WTC11 (cell line): ENCODE measurements at regions not wholly inside any gene's neighbourhood (a gene's known extent, or its start where the extent isn't known, plus 50 kb on each side); places are given as distances from the start of the nearest gene placed in this dataset.

Experiments
- ATAC-seq: fragments of 200-7000 bp; cut with Tn5 transposase; 2 replicates; pipeline ENCODE4 v1.10.0; 2021; ENCODE audit warnings: mild to moderate bottlenecking, moderate library complexity
- CTCF ChIA-PET: fragments of 300-600 bp; sonication (Branson Sonifier 250); formaldehyde crosslinking; loops from one replicate; lab custom pipeline; 2021; ENCODE audit warnings: antibody characterized with exemption; lab: Charles Lee
- POLR2A ChIA-PET: fragments of 350-600 bp; sonication (Branson Sonifier 250); formaldehyde crosslinking; loops from one replicate; lab custom pipeline; 2021; ENCODE audit warnings: antibody characterized with exemption; lab: Charles Lee
- DNase-seq: peaks from one replicate; pipeline ENCODE4 v3.0.0; 2021; ENCODE audit warnings: low spot score
- H3K27ac Mint-ChIP-seq: 2 replicates; pipeline ENCODE4 v1.8.0; 2021; ENCODE audit warnings: mixed read lengths
- H3K27me3 Mint-ChIP-seq: 2 replicates; pipeline ENCODE4 v1.8.0; 2021; ENCODE audit warnings: low read depth, mild to moderate bottlenecking, moderate library complexity, mixed read lengths
- H3K36me3 Mint-ChIP-seq: 2 replicates; pipeline ENCODE4 v1.8.0; 2021; ENCODE audit warnings: mixed read lengths
- H3K4me1 Mint-ChIP-seq: 2 replicates; pipeline ENCODE4 v1.8.0; 2022; ENCODE audit warnings: mixed read lengths
- H3K4me3 Mint-ChIP-seq: 2 replicates; pipeline ENCODE4 v1.8.0; 2021; ENCODE audit warnings: mild to moderate bottlenecking, moderate library complexity, mixed read lengths
- H3K9me3 Mint-ChIP-seq: 2 replicates; pipeline ENCODE4 v1.8.0; 2021; ENCODE audit warnings: mixed read lengths
- AR ChIP-seq: fragments of 250-450 bp; sonication (Bioruptor Pico); IDR thresholded peaks from 2 replicates; pipeline ENCODE4 v1.9.0; 2021; ENCODE audit warnings: mild to moderate bottlenecking
- CREM ChIP-seq: sonication (generic); formaldehyde crosslinking; IDR thresholded peaks from 2 replicates; pipeline ENCODE4 v1.8.1; 2022; ENCODE audit warnings: mild to moderate bottlenecking, missing genetic modification reagents, moderate library complexity
- ESRRA ChIP-seq: sonication (generic); formaldehyde crosslinking; IDR thresholded peaks from 2 replicates; pipeline ENCODE4 v1.8.1; 2022; ENCODE audit warnings: mild to moderate bottlenecking, missing genetic modification reagents, borderline replicate concordance
- FOXK1 ChIP-seq: sonication (generic); formaldehyde crosslinking; IDR thresholded peaks from 2 replicates; pipeline ENCODE4 v1.8.0; 2022; ENCODE audit warnings: mild to moderate bottlenecking, moderate library complexity, missing genetic modification reagents
- GRHL2 ChIP-seq: fragments of 250-450 bp; sonication (Bioruptor Pico); IDR thresholded peaks from 2 replicates; pipeline ENCODE4 v1.8.0; 2022; ENCODE audit warnings: mild to moderate bottlenecking, moderate library complexity; ENCODE audit not compliant: insufficient replicate concordance, severe bottlenecking
- KAT7 ChIP-seq: sonication (generic); formaldehyde crosslinking; IDR thresholded peaks from 2 replicates; pipeline ENCODE4 v1.8.1; 2023; ENCODE audit warnings: missing genetic modification reagents, mild to moderate bottlenecking, borderline replicate concordance
- MYBL2 ChIP-seq: sonication (generic); formaldehyde crosslinking; IDR thresholded peaks from 2 replicates; pipeline ENCODE4 v1.8.1; 2023; ENCODE audit warnings: mild to moderate bottlenecking, moderate library complexity, missing genetic modification reagents
- PREB ChIP-seq: sonication (generic); formaldehyde crosslinking; IDR thresholded peaks from 2 replicates; pipeline ENCODE4 v1.8.1; 2022; ENCODE audit warnings: mild to moderate bottlenecking, missing genetic modification reagents, moderate library complexity, borderline replicate concordance
- PRRX2 ChIP-seq: fragments of 250-450 bp; sonication (Bioruptor Pico); IDR thresholded peaks from 2 replicates; pipeline ENCODE4 v1.8.0; 2021; ENCODE audit warnings: mild to moderate bottlenecking
- RELA ChIP-seq: sonication (generic); formaldehyde crosslinking; IDR thresholded peaks from 2 replicates; pipeline ENCODE4 v1.8.1; 2022; ENCODE audit warnings: missing genetic modification reagents, mild to moderate bottlenecking, borderline replicate concordance
- SMAD3 ChIP-seq: sonication (generic); formaldehyde crosslinking; IDR thresholded peaks from 2 replicates; pipeline ENCODE4 v1.8.0; 2022; ENCODE audit warnings: missing genetic modification reagents, mild to moderate bottlenecking, borderline replicate concordance
- TCF7 ChIP-seq: sonication (generic); formaldehyde crosslinking; IDR thresholded peaks from 2 replicates; pipeline ENCODE4 v1.8.0; 2022; ENCODE audit warnings: mild to moderate bottlenecking, low read depth, missing genetic modification reagents, moderate library complexity
- USF1 ChIP-seq: sonication (generic); formaldehyde crosslinking; IDR thresholded peaks from 2 replicates; pipeline ENCODE4 v1.8.0; 2022; ENCODE audit warnings: mild to moderate bottlenecking, missing genetic modification reagents
- ZNF121 ChIP-seq: sonication (generic); formaldehyde crosslinking; IDR thresholded peaks from 2 replicates; pipeline ENCODE4 v1.8.0; 2023; ENCODE audit warnings: missing genetic modification reagents
- ZNF232 ChIP-seq: sonication (generic); formaldehyde crosslinking; IDR thresholded peaks from 2 replicates; pipeline ENCODE4 v1.8.0; 2022; ENCODE audit warnings: mild to moderate bottlenecking, missing genetic modification reagents
- ZNF423 ChIP-seq: fragments of 250-450 bp; sonication (Bioruptor Pico); IDR thresholded peaks from 2 replicates; pipeline ENCODE4 v2.1.2; 2022; ENCODE audit warnings: mild to moderate bottlenecking, moderate library complexity
- TF ChIP-seq, protein P1 (sequence below): sonication (generic); formaldehyde crosslinking; IDR thresholded peaks from 2 replicates; pipeline ENCODE4 v1.8.1; 2023; ENCODE audit warnings: mild to moderate bottlenecking, missing genetic modification reagents
- TF ChIP-seq, protein P2 (sequence below): fragments of 250-450 bp; sonication (Bioruptor Pico); IDR thresholded peaks from 2 replicates; pipeline ENCODE4 v1.9.0; 2021; ENCODE audit warnings: mild to moderate bottlenecking
- TF ChIP-seq, protein P3 (sequence below): fragments of 250-450 bp; sonication (Bioruptor Pico); IDR thresholded peaks from 2 replicates; pipeline ENCODE4 v1.8.0; 2021; ENCODE audit warnings: mild to moderate bottlenecking
- TF ChIP-seq, protein P4 (sequence below): sonication (generic); formaldehyde crosslinking; IDR thresholded peaks from 2 replicates; pipeline ENCODE4 v1.8.0; 2023; ENCODE audit warnings: missing genetic modification reagents

GRCh38 chr4:20538905-20539304 is 161.4 kb upstream of the PACRGL start:
- no peak for DNase-seq
- POLR2A ChIA-PET, result no interaction called here
- Mint-ChIP-seq H3K9me3 (no peaks in the 10 kb centered on the region), H3K36me3 (no peaks in the 10 kb centered on the region), H3K4me1 (no peaks in the 10 kb centered on the region), H3K27me3 (no peaks in the 10 kb centered on the region), H3K4me3 (no peak overlapping the region)
- CTCF ChIA-PET, result no interaction called here
- ATAC-seq, result no peak
- TF ChIP-seq CREM (CRISPR knock-in tag), result no peak
- no peak for TF ChIP-seq ZNF232 (CRISPR knock-in tag)
- TF ChIP-seq SMAD3, result no peak
- TF ChIP-seq, protein P1, sequence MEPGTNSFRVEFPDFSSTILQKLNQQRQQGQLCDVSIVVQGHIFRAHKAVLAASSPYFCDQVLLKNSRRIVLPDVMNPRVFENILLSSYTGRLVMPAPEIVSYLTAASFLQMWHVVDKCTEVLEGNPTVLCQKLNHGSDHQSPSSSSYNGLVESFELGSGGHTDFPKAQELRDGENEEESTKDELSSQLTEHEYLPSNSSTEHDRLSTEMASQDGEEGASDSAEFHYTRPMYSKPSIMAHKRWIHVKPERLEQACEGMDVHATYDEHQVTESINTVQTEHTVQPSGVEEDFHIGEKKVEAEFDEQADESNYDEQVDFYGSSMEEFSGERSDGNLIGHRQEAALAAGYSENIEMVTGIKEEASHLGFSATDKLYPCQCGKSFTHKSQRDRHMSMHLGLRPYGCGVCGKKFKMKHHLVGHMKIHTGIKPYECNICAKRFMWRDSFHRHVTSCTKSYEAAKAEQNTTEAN (CRISPR knock-in tag), result no peak
- TF ChIP-seq KAT7 (CRISPR knock-in tag), result no peak
- no peak for TF ChIP-seq ZNF121 (CRISPR knock-in tag)
- TF ChIP-seq, protein P2, sequence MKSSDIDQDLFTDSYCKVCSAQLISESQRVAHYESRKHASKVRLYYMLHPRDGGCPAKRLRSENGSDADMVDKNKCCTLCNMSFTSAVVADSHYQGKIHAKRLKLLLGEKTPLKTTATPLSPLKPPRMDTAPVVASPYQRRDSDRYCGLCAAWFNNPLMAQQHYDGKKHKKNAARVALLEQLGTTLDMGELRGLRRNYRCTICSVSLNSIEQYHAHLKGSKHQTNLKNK (CRISPR knock-in tag), result no peak
- TF ChIP-seq, all 79 proteins: peak for 0
- H3K27ac Mint-ChIP-seq, result no peak overlapping the region

GRCh38 chr4:20543131-20543530 is 157.1 kb upstream of the PACRGL start:
- TF ChIP-seq, protein P3, sequence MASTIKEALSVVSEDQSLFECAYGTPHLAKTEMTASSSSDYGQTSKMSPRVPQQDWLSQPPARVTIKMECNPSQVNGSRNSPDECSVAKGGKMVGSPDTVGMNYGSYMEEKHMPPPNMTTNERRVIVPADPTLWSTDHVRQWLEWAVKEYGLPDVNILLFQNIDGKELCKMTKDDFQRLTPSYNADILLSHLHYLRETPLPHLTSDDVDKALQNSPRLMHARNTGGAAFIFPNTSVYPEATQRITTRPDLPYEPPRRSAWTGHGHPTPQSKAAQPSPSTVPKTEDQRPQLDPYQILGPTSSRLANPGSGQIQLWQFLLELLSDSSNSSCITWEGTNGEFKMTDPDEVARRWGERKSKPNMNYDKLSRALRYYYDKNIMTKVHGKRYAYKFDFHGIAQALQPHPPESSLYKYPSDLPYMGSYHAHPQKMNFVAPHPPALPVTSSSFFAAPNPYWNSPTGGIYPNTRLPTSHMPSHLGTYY (CRISPR knock-in tag), result no peak
- TF ChIP-seq AR (CRISPR knock-in tag) (no peak), TCF7 (CRISPR knock-in tag) (no peak), PREB (no peak), FOXK1 (no peak), RELA (CRISPR knock-in tag) (no peak), PRRX2 (no peak), MYBL2 (CRISPR knock-in tag) (no peak), ESRRA (CRISPR knock-in tag) (no peak), GRHL2 (CRISPR knock-in tag) (no peak), USF1 (CRISPR knock-in tag) (no peak), ZNF423 (CRISPR knock-in tag) (no peak)
- TF ChIP-seq, protein P4, sequence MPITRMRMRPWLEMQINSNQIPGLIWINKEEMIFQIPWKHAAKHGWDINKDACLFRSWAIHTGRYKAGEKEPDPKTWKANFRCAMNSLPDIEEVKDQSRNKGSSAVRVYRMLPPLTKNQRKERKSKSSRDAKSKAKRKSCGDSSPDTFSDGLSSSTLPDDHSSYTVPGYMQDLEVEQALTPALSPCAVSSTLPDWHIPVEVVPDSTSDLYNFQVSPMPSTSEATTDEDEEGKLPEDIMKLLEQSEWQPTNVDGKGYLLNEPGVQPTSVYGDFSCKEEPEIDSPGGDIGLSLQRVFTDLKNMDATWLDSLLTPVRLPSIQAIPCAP (CRISPR knock-in tag), result no peak
- DNase-seq (no peak), ATAC-seq (no peak)
- ChIA-PET CTCF (interaction anchor here (1.3 kb wide), 1 partner anchor 121 kb away, joined by 4 read pairs; no protein-coding TSS in a partner anchor), POLR2A (no interaction called here)
- Mint-ChIP-seq H3K4me1 (no peaks in the 10 kb centered on the region), H3K4me3 (no peak overlapping the region), H3K27ac (no peak overlapping the region), H3K36me3 (no peaks in the 10 kb centered on the region), H3K9me3 (no peaks in the 10 kb centered on the region), H3K27me3 (no peaks in the 10 kb centered on the region)
